HepG2 (cell line): ENCODE measurements at regions not wholly inside any gene's neighbourhood (a gene's known extent, or its start where the extent isn't known, plus 50 kb on each side); places are given as distances from the start of the nearest gene placed in this dataset.

Source experiments
- ATAC-seq: fragments of 200-7000 bp; cut with Tn5 transposase; 3 replicates; pipeline ENCODE4 v1.9.1; 2020; ENCODE audit warnings: mild to moderate bottlenecking, moderate library complexity
- BruUV-seq: library from RNA; stranded (reverse); fragments of 400-500 nt; replicated peaks from 2 replicates; lab custom pipeline; 2021; lab: Mats Ljungman, UMichigan
- CTCF ChIA-PET: fragments of 300-600 bp; formaldehyde crosslinking; extraction: SDS; loops from one replicate; lab custom pipeline; 2021; ENCODE audit warnings: low total read pairs, inconsistent platforms, low intra/inter-chr PET ratio; lab: Yijun Ruan, JAX
- POLR2A ChIA-PET: fragments of 350-600 bp; sonication (Branson Sonifier 250); formaldehyde crosslinking; loops from one replicate; lab custom pipeline; 2020; ENCODE audit warnings: antibody characterized with exemption, inconsistent platforms; lab: Yijun Ruan, JAX
- DNase-seq: peaks from one replicate; pipeline ENCODE4 v3.0.0-alpha.2; 2015; ENCODE audit warnings: low spot score
- FAIRE-seq: peaks from 3 replicates; lab custom pipeline; 2011; peaks lifted over from hg19 to GRCh38; lab: Jason Lieb, UNC
- H2AFZ ChIP-seq: one replicate; pipeline ENCODE4 v1.6.1; 2011; ENCODE audit warnings: low read length, inconsistent platforms
- H3K27ac ChIP-seq: fragments of 300-600 bp; 3 replicates; pipeline ENCODE4 v1.8.0; 2011; ENCODE audit warnings: mixed run types, mild to moderate bottlenecking, mixed read lengths, low read length, inconsistent platforms; ENCODE audit not compliant: insufficient read depth; ENCODE audit errors: extremely low read length
- H3K27me3 ChIP-seq, 2 experiments: fragments of 200-600 bp in 1 of 2; 2 replicates in 1 of 2; 3 replicates in 1 of 2; pipeline versions ENCODE4 v1.6.0 to v1.8.0; 2011; ENCODE audit warnings: low read length in 2 of 2, mild to moderate bottlenecking in 2 of 2, moderate library complexity in 2 of 2, inconsistent platforms in 1 of 2; ENCODE audit not compliant: insufficient read depth in 2 of 2, control insufficient read depth in 1 of 2
- H3K36me3 ChIP-seq, 2 experiments: fragments of 200-600 bp in 1 of 2; replicated peaks in 1 of 2; 2 replicates in 1 of 2; 3 replicates in 1 of 2; pipeline versions ENCODE4 v1.5.1 to v1.8.0; 2011; ENCODE audit warnings: low read length in 2 of 2, inconsistent platforms in 1 of 2; ENCODE audit not compliant: insufficient read depth in 2 of 2, control insufficient read depth in 1 of 2
- H3K4me1 ChIP-seq: 2 replicates; pipeline ENCODE4 v1.5.1; 2012; ENCODE audit warnings: low read length, inconsistent platforms; ENCODE audit not compliant: insufficient read depth
- H3K4me2 ChIP-seq: 2 replicates; pipeline ENCODE4 v1.6.0; 2011; ENCODE audit warnings: low read depth, low read length, inconsistent platforms
- H3K4me3 ChIP-seq, 3 experiments: fragments of 200-600 bp in 1 of 3; sonication (generic), shearing (Covaris generic) in 1 of 3; replicated peaks in 1 of 3; 2 replicates each; pipeline ENCODE4 v1.5.1; 2011 to 2016; ENCODE audit warnings: low read length in 3 of 3, inconsistent platforms in 2 of 3, low read depth in 2 of 3, mild to moderate bottlenecking in 2 of 3, control low read depth in 1 of 3, mixed read lengths in 1 of 3; ENCODE audit not compliant: insufficient read depth in 1 of 3
- H3K79me2 ChIP-seq: one replicate; pipeline ENCODE4 v1.6.1; 2011; ENCODE audit warnings: low read length, inconsistent platforms; ENCODE audit not compliant: insufficient read depth
- H3K9ac ChIP-seq: 2 replicates; pipeline ENCODE4 v1.6.0; 2011; ENCODE audit warnings: mild to moderate bottlenecking, low read depth, low read length, inconsistent platforms; ENCODE audit not compliant: insufficient read depth
- H3K9me3 ChIP-seq: 2 replicates; pipeline ENCODE4 v1.5.1; 2012; ENCODE audit warnings: mild to moderate bottlenecking, low read length
- H4K20me1 ChIP-seq: 2 replicates; pipeline ENCODE4 v1.6.0; 2011; ENCODE audit warnings: inconsistent platforms, mild to moderate bottlenecking, low read length, moderate library complexity; ENCODE audit not compliant: insufficient read depth
- FOXJ3 ChIP-seq: sonication (generic); formaldehyde crosslinking; IDR thresholded peaks from 2 replicates; pipeline ENCODE4 v1.4.0; 2020; ENCODE audit warnings: missing genetic modification reagents, mild to moderate bottlenecking, borderline replicate concordance
- GLI4 ChIP-seq: sonication (generic); formaldehyde crosslinking; IDR thresholded peaks from 2 replicates; pipeline ENCODE4 v1.5.1; 2020; ENCODE audit warnings: missing genetic modification reagents, mild to moderate bottlenecking, moderate library complexity, borderline replicate concordance
- MED8 ChIP-seq: sonication (generic); formaldehyde crosslinking; IDR thresholded peaks from 2 replicates; pipeline ENCODE4 v1.8.1; 2023; ENCODE audit warnings: mild to moderate bottlenecking, missing genetic modification reagents; ENCODE audit not compliant: insufficient replicate concordance
- ZC3H4 ChIP-seq: sonication (generic); formaldehyde crosslinking; IDR thresholded peaks from 2 replicates; pipeline ENCODE4 v1.4.0; 2020; ENCODE audit warnings: missing genetic modification reagents, borderline replicate concordance
- ZNF614 ChIP-seq: IDR thresholded peaks from 2 replicates; pipeline ENCODE4 v1.6.1; 2018; ENCODE audit warnings: missing biosample characterization, missing genetic modification reagents, inconsistent platforms, borderline replicate concordance
- in situ Hi-C: cut with HindIII; loops from 2 replicates; pipeline ENCODE4 v1.10.0; 2017; ENCODE audit warnings: low pct_unique_long_range_greater_than_20kb; ENCODE audit not compliant: extremely low pct_ligation_motif_present
- intact Hi-C: fragments of 100-400 bp; cut with micrococcal nuclease; formaldehyde crosslinking; loops from one replicate; pipeline ENCODE4 v1.10.0; 2022; ENCODE audit not compliant: unreplicated experiment
- small RNA-seq, 3 experiments: library from RNA; depleted of rRNA; stranded (forward); fragments of <200 nt; gene quantifications; one replicate each; pipeline ENCODE3, GENCODE V24; 2012; ENCODE audit warnings: low read depth in 2 of 3, low replicate concordance in 1 of 3; ENCODE audit not compliant: insufficient read length in 3 of 3, insufficient read depth in 2 of 3
- TF ChIP-seq, protein P1 (sequence below): sonication (generic); formaldehyde crosslinking; IDR thresholded peaks from 2 replicates; pipeline ENCODE4 v1.5.0; 2020; ENCODE audit warnings: missing genetic modification reagents, mild to moderate bottlenecking, borderline replicate concordance
- TF ChIP-seq, protein P2 (sequence below): sonication (generic); formaldehyde crosslinking; IDR thresholded peaks from 2 replicates; pipeline ENCODE4 v1.5.0; 2020; ENCODE audit warnings: missing genetic modification reagents, mild to moderate bottlenecking, borderline replicate concordance
- TF ChIP-seq, protein P3 (sequence below): sonication (generic); formaldehyde crosslinking; IDR thresholded peaks from 2 replicates; pipeline ENCODE4 v1.5.0; 2020; ENCODE audit warnings: missing genetic modification reagents

DNA sequence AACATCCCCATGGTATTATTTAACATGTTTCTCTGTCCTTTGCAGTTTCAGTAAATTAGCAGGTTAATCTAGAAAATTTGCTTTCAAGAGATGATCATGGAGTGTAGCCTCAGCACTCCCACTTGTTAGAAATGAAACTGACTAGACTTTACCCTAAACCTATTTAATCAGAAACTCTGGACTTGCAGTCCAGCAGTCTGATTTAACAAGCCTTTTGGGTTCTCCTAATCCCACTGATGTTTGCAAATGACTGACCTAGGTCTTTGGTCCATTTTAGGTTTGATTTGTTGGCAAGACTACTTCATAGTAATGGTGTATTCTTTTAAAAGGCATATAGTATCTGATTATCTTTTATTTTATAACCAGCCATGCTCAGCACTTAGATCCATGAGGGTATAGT lies 55.5 kb upstream of the SLC25A13 start:
- intact Hi-C loops: no loop called here
- no peak for ATAC-seq
- CTCF ChIA-PET: no interaction called here
- Histone ChIP-seq H3K9me3 (no peaks in the 10 kb centered on the region), H2AFZ (no peak overlapping the region), H4K20me1 (no peaks in the 10 kb centered on the region), H3K27ac (no peak overlapping the region), H3K9ac (no peak overlapping the region), H3K79me2 (no peaks in the 10 kb centered on the region)
- BruUV-seq: no TSS peak
- TF ChIP-seq, protein P1, sequence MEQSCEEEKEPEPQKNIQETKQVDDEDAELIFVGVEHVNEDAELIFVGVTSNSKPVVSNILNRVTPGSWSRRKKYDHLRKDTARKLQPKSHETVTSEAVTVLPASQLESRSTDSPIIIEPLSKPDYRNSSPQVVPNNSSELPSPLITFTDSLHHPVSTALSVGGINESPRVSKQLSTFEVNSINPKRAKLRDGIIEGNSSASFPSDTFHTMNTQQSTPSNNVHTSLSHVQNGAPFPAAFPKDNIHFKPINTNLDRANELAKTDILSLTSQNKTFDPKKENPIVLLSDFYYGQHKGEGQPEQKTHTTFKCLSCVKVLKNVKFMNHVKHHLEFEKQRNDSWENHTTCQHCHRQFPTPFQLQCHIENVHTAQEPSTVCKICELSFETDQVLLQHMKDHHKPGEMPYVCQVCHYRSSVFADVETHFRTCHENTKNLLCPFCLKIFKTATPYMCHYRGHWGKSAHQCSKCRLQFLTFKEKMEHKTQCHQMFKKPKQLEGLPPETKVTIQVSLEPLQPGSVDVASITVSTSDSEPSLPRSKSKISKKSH (CRISPR knock-in tag): no peak
- TF ChIP-seq FOXJ3 (CRISPR knock-in tag) (no peak), ZC3H4 (CRISPR knock-in tag) (no peak), MED8 (CRISPR knock-in tag) (no peak), GLI4 (no peak), ZNF614 (CRISPR knock-in tag) (no peak)
- TF ChIP-seq, protein P2, sequence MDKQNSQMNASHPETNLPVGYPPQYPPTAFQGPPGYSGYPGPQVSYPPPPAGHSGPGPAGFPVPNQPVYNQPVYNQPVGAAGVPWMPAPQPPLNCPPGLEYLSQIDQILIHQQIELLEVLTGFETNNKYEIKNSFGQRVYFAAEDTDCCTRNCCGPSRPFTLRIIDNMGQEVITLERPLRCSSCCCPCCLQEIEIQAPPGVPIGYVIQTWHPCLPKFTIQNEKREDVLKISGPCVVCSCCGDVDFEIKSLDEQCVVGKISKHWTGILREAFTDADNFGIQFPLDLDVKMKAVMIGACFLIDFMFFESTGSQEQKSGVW (CRISPR knock-in tag): no peak
- TF ChIP-seq, protein P3, sequence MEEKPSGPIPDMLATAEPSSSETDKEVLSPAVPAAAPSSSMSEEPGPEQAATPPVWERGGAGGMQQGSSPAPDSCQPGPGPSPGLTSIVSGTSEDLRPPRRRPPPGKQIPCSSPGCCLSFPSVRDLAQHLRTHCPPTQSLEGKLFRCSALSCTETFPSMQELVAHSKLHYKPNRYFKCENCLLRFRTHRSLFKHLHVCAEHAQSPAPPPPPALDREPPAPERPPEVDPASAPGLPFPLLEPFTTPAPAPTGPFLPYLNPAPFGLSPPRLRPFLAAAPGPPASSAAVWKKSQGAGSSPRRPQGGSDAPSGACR (CRISPR knock-in tag): no peak
- TF ChIP-seq, all 625 proteins: peak for 0
- H3K4me2 ChIP-seq: no peak overlapping the region
- H3K4me1 ChIP-seq: no peaks in the 10 kb centered on the region
- H3K27me3 ChIP-seq: no peaks in the 10 kb centered on the region
- DNase-seq (no peak), FAIRE-seq (no peak)
- no peak overlapping the region for H3K4me3 ChIP-seq
- POLR2A ChIA-PET: no interaction called here
- in situ Hi-C loops: no loop called here
- H3K36me3 ChIP-seq: no peaks in the 10 kb centered on the region

Small RNAs in the stretch of these regions (small RNA-seq; reads per million reads assigned to genes)
- gene RNU7-188P: 0 reads per million in 3 experiments
